ENCODE measurements at regions not wholly inside any gene's neighbourhood (a gene's known extent, or its start where the extent isn't known, plus 50 kb on each side); places are given as distances from the start of the nearest gene placed in this dataset.

DNA sequence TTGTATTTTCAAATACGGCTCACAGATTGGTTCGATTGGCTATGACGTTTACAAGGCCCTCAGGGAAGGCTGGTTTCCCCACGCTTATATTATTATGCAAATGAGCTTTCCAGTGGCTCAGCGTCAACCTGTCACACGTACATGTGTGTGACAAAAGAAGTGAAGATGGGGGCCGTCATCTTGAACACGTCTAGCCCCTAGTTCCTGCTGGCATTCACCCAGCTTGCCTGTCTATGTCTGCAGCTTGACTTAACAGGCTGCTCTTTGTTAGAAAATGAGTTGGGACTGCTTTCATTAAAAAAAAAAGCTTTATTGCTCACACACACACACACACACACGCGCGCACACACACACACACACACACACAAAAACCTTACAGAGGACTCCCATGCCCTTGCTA lies 283.6 kb upstream of the CTSO start:
- H3K9me3 ChIP-seq: no peaks in the 10 kb centered on the region
- 44 to 49% methylated on average over 11 of the region's 11 CpGs for WGBS, 2 donors
- H3K4me1 ChIP-seq: no peaks in the 10 kb centered on the region
- no peaks in the 10 kb centered on the region for H3K27me3 ChIP-seq
- no peaks in the 10 kb centered on the region for H3K36me3 ChIP-seq
- H3K4me3 ChIP-seq: no peak overlapping the region
- H3K27ac ChIP-seq: no peak overlapping the region
- no peak for DNase-seq (ENCODE audit: low spot score in 2 of 2)
- TF ChIP-seq, protein P1, sequence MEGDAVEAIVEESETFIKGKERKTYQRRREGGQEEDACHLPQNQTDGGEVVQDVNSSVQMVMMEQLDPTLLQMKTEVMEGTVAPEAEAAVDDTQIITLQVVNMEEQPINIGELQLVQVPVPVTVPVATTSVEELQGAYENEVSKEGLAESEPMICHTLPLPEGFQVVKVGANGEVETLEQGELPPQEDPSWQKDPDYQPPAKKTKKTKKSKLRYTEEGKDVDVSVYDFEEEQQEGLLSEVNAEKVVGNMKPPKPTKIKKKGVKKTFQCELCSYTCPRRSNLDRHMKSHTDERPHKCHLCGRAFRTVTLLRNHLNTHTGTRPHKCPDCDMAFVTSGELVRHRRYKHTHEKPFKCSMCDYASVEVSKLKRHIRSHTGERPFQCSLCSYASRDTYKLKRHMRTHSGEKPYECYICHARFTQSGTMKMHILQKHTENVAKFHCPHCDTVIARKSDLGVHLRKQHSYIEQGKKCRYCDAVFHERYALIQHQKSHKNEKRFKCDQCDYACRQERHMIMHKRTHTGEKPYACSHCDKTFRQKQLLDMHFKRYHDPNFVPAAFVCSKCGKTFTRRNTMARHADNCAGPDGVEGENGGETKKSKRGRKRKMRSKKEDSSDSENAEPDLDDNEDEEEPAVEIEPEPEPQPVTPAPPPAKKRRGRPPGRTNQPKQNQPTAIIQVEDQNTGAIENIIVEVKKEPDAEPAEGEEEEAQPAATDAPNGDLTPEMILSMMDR (IDR thresholded peaks at IDR 0.05): no peak
- TF ChIP-seq POLR2A (IDR thresholded peaks at IDR 0.05) (no peak), EP300 (IDR thresholded peaks at IDR 0.05) (no peak)

- Histone ChIP-seq H3K4me1 (no peaks in the 10 kb centered on the region), H3K27ac (no peak overlapping the region), H3K9me3 (no peaks in the 10 kb centered on the region), H3K4me3 (no peak overlapping the region), H3K36me3 (no peaks in the 10 kb centered on the region), H3K27me3 (no peaks in the 10 kb centered on the region)
- TF ChIP-seq EP300 (IDR thresholded peaks at IDR 0.05) (no peak), POLR2A (IDR thresholded peaks at IDR 0.05) (no peak)
- TF ChIP-seq, protein P1 (IDR thresholded peaks at IDR 0.05): no peak
- WGBS, 2 donors: 76 to 80% methylated on average over 1 of the region's 1 CpG
- DNase-seq (ENCODE audit: low spot score in 2 of 2): no peak
Observed at GRCh38 chr4:156230176-156230575, 276.5 kb upstream of the CTSO start.

GRCh38 chr4:156228676-156229075 lies 275.0 kb upstream of the CTSO start:
- no peaks in the 10 kb centered on the region for H3K27me3 ChIP-seq
- no peaks in the 10 kb centered on the region for H3K9me3 ChIP-seq
- no peaks in the 10 kb centered on the region for H3K4me1 ChIP-seq
- H3K4me3 ChIP-seq: no peak overlapping the region
- no peak for DNase-seq (ENCODE audit: low spot score in 2 of 2)
- WGBS, 2 donors: 69 to 86% methylated on average over 3 of the region's 3 CpGs
- TF ChIP-seq EP300 (IDR thresholded peaks at IDR 0.05): no peak
- TF ChIP-seq, protein P1 (IDR thresholded peaks at IDR 0.05): no peak
- no peak for TF ChIP-seq POLR2A (IDR thresholded peaks at IDR 0.05)
- no peak overlapping the region for H3K27ac ChIP-seq
- no peaks in the 10 kb centered on the region for H3K36me3 ChIP-seq

GRCh38 chr4:156227321-156227720 lies 273.7 kb upstream of the CTSO start:
- no peak for DNase-seq (ENCODE audit: low spot score in 2 of 2)
- Histone ChIP-seq H3K9me3 (no peaks in the 10 kb centered on the region), H3K4me1 (no peaks in the 10 kb centered on the region), H3K36me3 (no peaks in the 10 kb centered on the region), H3K27ac (no peak overlapping the region), H3K4me3 (no peak overlapping the region), H3K27me3 (no peaks in the 10 kb centered on the region)
- TF ChIP-seq, protein P1 (IDR thresholded peaks at IDR 0.05): no peak
- TF ChIP-seq EP300 (IDR thresholded peaks at IDR 0.05) (no peak), POLR2A (IDR thresholded peaks at IDR 0.05) (no peak)

DNA sequence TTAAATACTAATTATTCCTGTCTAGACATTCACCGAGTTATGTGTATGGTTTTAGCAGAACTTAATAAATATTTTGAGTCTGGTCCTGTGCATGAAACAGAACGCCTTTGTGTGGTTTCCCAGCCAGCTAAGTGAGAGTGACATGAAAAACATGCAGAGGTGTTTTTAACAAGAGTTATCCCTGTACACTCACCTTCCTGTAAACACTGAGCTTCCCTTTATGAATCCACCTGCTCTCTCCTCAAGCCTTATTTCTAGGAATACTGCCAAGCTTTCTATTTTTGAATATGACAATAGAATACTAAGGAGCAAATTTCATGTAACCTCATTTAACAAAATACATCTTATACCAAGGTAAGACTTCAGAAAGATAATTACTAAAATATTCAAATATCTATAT lies 270.3 kb upstream of the CTSO start:
- Histone ChIP-seq H3K36me3 (no peaks in the 10 kb centered on the region), H3K4me1 (no peaks in the 10 kb centered on the region), H3K27ac (no peak overlapping the region), H3K27me3 (no peaks in the 10 kb centered on the region), H3K9me3 (no peaks in the 10 kb centered on the region), H3K4me3 (no peak overlapping the region)
- 69 to 71% methylated on average over 2 of the region's 2 CpGs for WGBS, 2 donors
- no peak for DNase-seq (ENCODE audit: low spot score in 2 of 2)
- no peak for TF ChIP-seq EP300 (IDR thresholded peaks at IDR 0.05)
- TF ChIP-seq, protein P1 (IDR thresholded peaks at IDR 0.05): no peak
- TF ChIP-seq POLR2A (IDR thresholded peaks at IDR 0.05): no peak
